AG04449 (cell line): ENCODE measurements at regions not wholly inside any gene's neighbourhood (a gene's known extent, or its start where the extent isn't known, plus 50 kb on each side); places are given as distances from the start of the nearest gene placed in this dataset.

ENCODE experiments used
- CTCF ChIA-PET: fragments of 350-600 bp; formaldehyde crosslinking; extraction: SDS; loops from one replicate; lab custom pipeline; 2021; ENCODE audit warnings: antibody characterized with exemption; lab: Yijun Ruan, JAX
- POLR2A ChIA-PET: fragments of 400-600, 350-600 bp; formaldehyde crosslinking; extraction: SDS; loops from one replicate; lab custom pipeline; 2020; ENCODE audit warnings: antibody characterized with exemption, inconsistent platforms; lab: Yijun Ruan, JAX
- DNase-seq: peaks from one replicate; pipeline ENCODE4 v3.0.0-alpha.2; 2010; ENCODE audit warnings: low read depth, low spot score
- H3K4me3 ChIP-seq: 2 replicates; pipeline ENCODE4 v1.5.1; 2011; ENCODE audit warnings: low read depth, mild to moderate bottlenecking, control low read depth, low read length
- CTCF ChIP-seq: IDR thresholded peaks from one replicate; pipeline ENCODE4 v1.5.1; 2011; ENCODE audit warnings: mild to moderate bottlenecking, moderate library complexity, low read length, control low read depth, inconsistent platforms; ENCODE audit not compliant: insufficient read depth; ENCODE audit errors: missing control alignments

DNA sequence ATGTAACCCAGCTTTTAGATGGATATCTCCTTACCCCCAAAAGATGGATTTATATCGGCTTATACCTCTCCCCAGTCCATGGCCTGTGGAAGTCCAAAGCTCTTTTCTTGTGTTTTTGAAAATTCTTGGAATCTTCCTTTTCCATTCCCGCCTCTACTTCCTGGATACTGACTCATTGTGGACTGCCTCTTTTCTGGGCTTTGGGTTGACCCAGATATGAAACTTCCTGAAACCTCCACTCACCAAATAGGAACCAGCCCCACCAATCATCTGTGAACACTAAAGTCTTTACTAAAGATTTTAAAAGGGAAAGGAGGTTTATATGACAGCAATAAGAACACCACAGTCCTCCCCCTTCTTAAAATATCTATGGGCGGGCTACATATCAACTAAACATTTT, 163.4 kb upstream of the SYN3 start:
- ChIA-PET CTCF (interaction anchor here (1.2 to 1.4 kb wide), 2 partner anchors 11 to 53 kb away, joined by 3 read pairs; no protein-coding TSS in a partner anchor), POLR2A (no interaction called here)
- no peak for DNase-seq
- TF ChIP-seq CTCF, result no peak
- no peak overlapping the region for H3K4me3 ChIP-seq

DNA sequence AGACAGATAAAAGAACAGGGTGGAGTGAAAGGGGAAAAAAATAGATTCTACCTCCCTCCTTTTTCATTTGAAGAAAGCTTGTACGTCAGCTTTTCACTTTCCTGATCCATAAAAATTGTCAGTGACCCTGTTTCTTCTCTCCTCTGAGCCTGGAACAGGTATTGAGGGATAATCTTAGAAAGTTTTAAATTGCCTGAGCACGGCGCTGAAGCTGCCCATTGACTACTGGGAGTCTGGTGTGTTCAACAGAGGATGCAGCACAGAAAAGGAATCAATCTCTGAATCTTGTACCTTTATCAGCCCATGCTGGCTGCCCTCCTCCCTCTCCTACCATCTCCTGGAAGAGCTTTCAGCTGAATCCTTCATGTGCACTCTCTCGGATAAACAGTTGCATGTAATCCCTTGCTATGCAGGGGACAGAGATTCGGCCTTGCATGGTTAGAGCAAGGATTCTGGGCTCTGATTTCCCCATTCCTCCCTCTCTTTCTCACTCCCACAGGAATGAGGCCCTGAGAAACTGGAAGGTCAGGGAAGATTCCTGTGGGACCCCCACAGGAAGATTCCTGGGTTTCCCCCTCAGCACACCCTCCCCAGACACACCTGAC, 162.4 kb upstream of the SYN3 start:
- no peak for TF ChIP-seq CTCF
- ChIA-PET POLR2A (no interaction called here), CTCF (interaction anchor here (1.2 to 1.4 kb wide), 2 partner anchors 10 to 54 kb away, joined by 3 read pairs; no protein-coding TSS in a partner anchor)
- no peak for DNase-seq
- H3K4me3 ChIP-seq, result no peak overlapping the region

- CTCF ChIA-PET, result interaction anchor here (1.4 to 1.7 kb wide), 2 partner anchors 10 kb away, joined by 3 to 11 read pairs; no protein-coding TSS in a partner anchor
- TF ChIP-seq CTCF, result no peak
- no peak for DNase-seq
- POLR2A ChIA-PET, result no interaction called here
- no peak overlapping the region for H3K4me3 ChIP-seq
Measured at GRCh38 chr22:33219648-33220384, 161.6 kb upstream of the SYN3 start.

- no peak overlapping the region for H3K4me3 ChIP-seq
- ChIA-PET POLR2A (no interaction called here), CTCF (interaction anchor here (1.5 kb wide), 1 partner anchor 15 kb away, joined by 8 read pairs; no protein-coding TSS in a partner anchor)
- DNase-seq, result no peak
- TF ChIP-seq CTCF, result no peak
Measured at GRCh38 chr22:33213383-33214075, 155.3 kb upstream of the SYN3 start.

- no peak overlapping the region for H3K4me3 ChIP-seq
- DNase-seq, result no peak
- POLR2A ChIA-PET, result no interaction called here
- CTCF ChIA-PET, result interaction anchor here (0.6 to 2.4 kb wide), 10 partner anchors 9 to 945 kb away, joined by 3 to 17 read pairs (median 3); no protein-coding TSS in a partner anchor
- peak; percentile 51 for TF ChIP-seq CTCF
Measured at GRCh38 chr22:33209930-33210784, 152.0 kb upstream of the SYN3 start.
